ENCODE measurements at regions not wholly inside any gene's neighbourhood (a gene's known extent, or its start where the extent isn't known, plus 50 kb on each side); places are given as distances from the start of the nearest gene placed in this dataset.
A peak's percentile ranks its signal among the peaks of the same experiment; 100 is the strongest.

- Histone ChIP-seq H3K36me3 (no peaks in the 10 kb centered on the region), H3K27ac (peak overlapping the region in 1 of 4 donors; percentile 28), H3K4me3 (no peak overlapping the region), H3K27me3 (no peaks in the 10 kb centered on the region), H3K9me3 (no peaks in the 10 kb centered on the region), H3K4me1 (peaks cover 0 to 53% (median 34%) of the 10 kb centered on the region in 3 donors)
- no peak for DNase-seq
- TF ChIP-seq CTCF (IDR thresholded peaks at IDR 0.05) (no peak), POLR2A (IDR thresholded peaks at IDR 0.05) (no peak)
- intact Hi-C loops (cut with DNase I), result loop anchor here (10.0 kb wide), 1 partner anchor 121 kb away; no protein-coding TSS in a partner anchor
- 79 to 92% methylated on average over 6 of the region's 6 CpGs for WGBS, 2 donors
Measured at GRCh38 chr2:39515897-39516346, 78.8 kb upstream of the MAP4K3 start.

DNA sequence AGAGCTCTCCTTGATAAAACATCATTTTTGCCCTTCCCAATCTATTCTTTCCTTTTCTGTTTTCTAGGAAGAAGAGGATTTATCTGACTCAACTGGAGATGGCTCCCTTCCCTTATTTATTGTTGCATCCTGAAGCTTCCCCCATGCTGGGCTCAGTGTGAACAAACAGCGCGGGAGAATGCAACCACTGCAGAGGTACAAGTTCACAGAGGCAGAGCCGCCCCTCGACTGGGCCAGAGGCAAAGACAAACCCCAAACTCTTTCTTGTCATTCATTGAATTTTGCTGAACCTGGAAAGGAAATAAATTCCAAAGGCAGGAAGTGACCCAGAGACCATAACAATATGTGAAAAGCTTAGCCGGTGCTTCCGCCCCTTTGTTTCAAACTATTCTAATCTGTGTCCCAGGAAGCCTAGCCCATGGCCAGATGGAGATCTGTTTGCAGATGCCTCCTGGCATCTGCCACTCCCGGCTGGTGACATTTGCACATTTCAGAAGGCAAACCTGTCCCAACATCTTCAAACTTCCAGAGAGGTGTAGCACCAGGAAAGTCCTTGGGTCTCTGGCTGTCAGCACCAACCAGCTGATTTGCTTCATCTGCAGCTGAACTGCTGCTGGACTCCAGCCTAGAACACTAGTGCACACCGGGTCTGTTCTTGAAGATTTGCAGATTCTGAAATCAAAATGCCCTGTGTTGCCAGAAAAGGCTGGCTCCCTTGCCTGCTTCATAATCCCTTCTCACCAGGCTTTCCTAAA is 79.4 kb upstream of the MAP4K3 start:
- no peak for DNase-seq
- Histone ChIP-seq H3K27ac (peak overlapping the region in 2 of 4 donors; percentile 28 to 36), H3K4me1 (peaks cover 0 to 47% (median 29%) of the 10 kb centered on the region in 3 donors), H3K9me3 (peaks cover 0 to 4% (median 3%) of the 10 kb centered on the region in 3 donors), H3K36me3 (no peaks in the 10 kb centered on the region), H3K27me3 (no peaks in the 10 kb centered on the region), H3K4me3 (no peak overlapping the region)
- WGBS, 2 donors, result 39 to 45% methylated on average over 4 to 6 of the region's 8 CpGs
- no peak for TF ChIP-seq POLR2A (IDR thresholded peaks at IDR 0.05)
- TF ChIP-seq CTCF (IDR thresholded peaks at IDR 0.05), result no peak
- intact Hi-C loops (cut with DNase I), result loop anchor here (10.0 kb wide), 1 partner anchor 122 kb away; no protein-coding TSS in a partner anchor

DNA sequence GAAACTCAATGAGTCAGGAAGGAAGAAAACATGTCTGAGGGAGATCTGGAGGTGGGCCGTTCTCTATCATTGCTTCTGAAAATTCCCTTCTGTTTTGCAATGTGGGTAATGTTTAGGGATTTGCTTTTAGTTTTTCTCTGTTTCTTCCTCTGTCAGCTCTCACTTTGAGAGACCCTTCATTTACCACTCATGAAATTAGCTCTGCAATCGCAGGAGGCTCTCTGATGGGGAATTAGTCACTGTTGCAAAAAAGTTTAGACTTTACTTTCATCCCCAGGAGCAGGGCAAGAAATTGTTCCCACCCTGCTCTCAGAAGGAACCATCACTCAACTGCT is 80.0 kb upstream of the MAP4K3 start:
- Histone ChIP-seq H3K36me3 (no peaks in the 10 kb centered on the region), H3K9me3 (peaks cover 0 to 10% (median 8%) of the 10 kb centered on the region in 3 donors), H3K27ac (peak overlapping the region in 3 of 4 donors; percentile 15 to 36 (median 28)), H3K4me3 (no peak overlapping the region), H3K4me1 (peaks cover 0 to 42% (median 23%) of the 10 kb centered on the region in 3 donors), H3K27me3 (no peaks in the 10 kb centered on the region)
- no peak for DNase-seq
- intact Hi-C loops (cut with DNase I), result loop anchor here (10.0 kb wide), 1 partner anchor 122 kb away; no protein-coding TSS in a partner anchor
- 31 to 33% methylated on average over 2 of the region's 2 CpGs for WGBS, 2 donors
- TF ChIP-seq CTCF (IDR thresholded peaks at IDR 0.05) (no peak), POLR2A (IDR thresholded peaks at IDR 0.05) (no peak)

DNA sequence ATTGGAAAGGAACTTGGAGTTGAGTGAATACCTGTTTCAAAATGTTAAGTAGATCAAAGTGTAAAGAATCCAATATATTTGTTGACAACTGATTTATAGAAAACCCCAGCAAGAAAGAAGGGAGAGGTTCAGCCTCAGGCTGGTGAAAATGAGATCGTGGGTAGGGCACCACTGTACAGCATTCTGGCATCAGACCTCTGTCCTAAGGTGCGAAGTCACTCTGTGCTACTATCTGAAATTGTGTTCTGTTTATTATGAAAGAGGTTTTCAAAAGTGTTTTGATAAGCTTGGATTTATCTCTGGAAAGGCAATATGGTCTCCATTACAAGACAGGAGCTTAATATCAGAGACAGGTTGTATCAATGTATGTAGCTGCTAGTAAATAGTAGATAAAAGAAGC is 80.5 kb upstream of the MAP4K3 start:
- Histone ChIP-seq H3K27ac (peak overlapping the region in 3 of 4 donors; percentile 15 to 36 (median 28)), H3K9me3 (peaks cover 0 to 13% (median 8%) of the 10 kb centered on the region in 3 donors), H3K27me3 (no peaks in the 10 kb centered on the region), H3K4me1 (peaks cover 0 to 36% (median 20%) of the 10 kb centered on the region in 3 donors), H3K4me3 (no peak overlapping the region), H3K36me3 (no peaks in the 10 kb centered on the region)
- DNase-seq, result no peak
- intact Hi-C loops (cut with DNase I), result loop anchor here (10.0 kb wide), 1 partner anchor 123 kb away; no protein-coding TSS in a partner anchor
- TF ChIP-seq CTCF (IDR thresholded peaks at IDR 0.05) (no peak), POLR2A (IDR thresholded peaks at IDR 0.05) (no peak)
- WGBS, 2 donors, result 63 to 76% methylated on average over 2 of the region's 2 CpGs

DNA sequence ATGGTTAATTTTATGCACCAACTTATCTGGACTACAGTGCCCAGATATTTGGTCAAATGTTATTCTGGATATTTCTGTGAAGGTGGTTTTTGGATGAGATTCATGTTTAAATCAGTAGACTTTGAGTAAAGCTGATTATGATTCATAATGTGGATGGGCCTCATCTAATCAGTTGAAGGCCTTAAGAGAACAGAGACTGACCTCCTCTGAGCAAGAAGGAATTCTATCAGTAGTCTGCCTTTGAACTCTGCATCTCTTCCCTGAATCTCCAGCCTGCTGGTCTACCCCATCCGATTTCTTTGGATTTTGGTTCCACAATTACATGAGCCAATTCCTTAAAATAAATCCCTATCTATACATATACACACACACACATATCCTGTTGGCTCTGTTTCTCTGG is 82.8 kb upstream of the MAP4K3 start:
- Histone ChIP-seq H3K36me3 (no peaks in the 10 kb centered on the region), H3K9me3 (peaks cover 0 to 13% (median 8%) of the 10 kb centered on the region in 3 donors), H3K27ac (no peak overlapping the region), H3K4me3 (no peak overlapping the region), H3K27me3 (no peaks in the 10 kb centered on the region), H3K4me1 (peaks cover 0 to 35% (median 15%) of the 10 kb centered on the region in 3 donors)
- no peak for DNase-seq
- intact Hi-C loops (cut with DNase I), result loop anchor here (10.0 kb wide), 1 partner anchor 125 kb away; no protein-coding TSS in a partner anchor
- WGBS, 2 donors, result 80 to 100% methylated on average over 1 of the region's 1 CpG
- no peak for TF ChIP-seq CTCF (IDR thresholded peaks at IDR 0.05)
- TF ChIP-seq POLR2A (IDR thresholded peaks at IDR 0.05), result no peak
